H1 (cell line): ENCODE measurements at regions not wholly inside any gene's neighbourhood (a gene's known extent, or its start where the extent isn't known, plus 50 kb on each side); places are given as distances from the start of the nearest gene placed in this dataset.

ENCODE experiments used
- CTCF ChIA-PET: fragments of 300-600 bp; sonication (Branson Sonifier 250); formaldehyde crosslinking; loops from one replicate; lab custom pipeline; 2021; ENCODE audit not compliant: partially characterized antibody; lab: Charles Lee
- POLR2A ChIA-PET: fragments of 300-600 bp; sonication (Branson Sonifier 250); formaldehyde crosslinking; loops from one replicate; lab custom pipeline; 2021; ENCODE audit warnings: inconsistent platforms; ENCODE audit not compliant: partially characterized antibody; lab: Charles Lee
- DNase-seq, 2 experiments: peaks; one replicate each; pipeline versions ENCODE4 v3.0.0 to v3.0.0-alpha.2; 2010 to 2022; ENCODE audit warnings: low spot score in 2 of 2, low read depth in 1 of 2, mixed read lengths in 1 of 2
- FAIRE-seq: peaks from 2 replicates; lab custom pipeline; 2011; peaks lifted over from hg19 to GRCh38; lab: Jason Lieb, UNC
- H2AFZ ChIP-seq: 2 replicates; pipeline ENCODE4 v1.8.1; 2012; ENCODE audit warnings: low read length, inconsistent platforms
- H2AK5ac ChIP-seq: 2 replicates; pipeline ENCODE4 v1.6.1; 2013; ENCODE audit warnings: low read depth, low read length
- H2BK120ac ChIP-seq: replicated peaks from 2 replicates; pipeline ENCODE3; 2013; ENCODE audit warnings: low read depth, low read length, inconsistent platforms
- H2BK12ac ChIP-seq: 2 replicates; pipeline ENCODE4 v1.6.1; 2013; ENCODE audit warnings: low read depth, low read length
- H2BK15ac ChIP-seq: 2 replicates; pipeline ENCODE4 v1.6.1; 2013; ENCODE audit warnings: low read length
- H2BK20ac ChIP-seq: 2 replicates; pipeline ENCODE4 v1.6.1; 2013; ENCODE audit warnings: low read length
- H2BK5ac ChIP-seq: 2 replicates; pipeline ENCODE4 v1.6.1; 2013; ENCODE audit warnings: low read depth, low read length
- H3K14ac ChIP-seq: 2 replicates; pipeline ENCODE4 v1.6.1; 2013; ENCODE audit warnings: inconsistent platforms; ENCODE audit not compliant: insufficient read length
- H3K18ac ChIP-seq: 2 replicates; pipeline ENCODE4 v1.6.1; 2013; ENCODE audit warnings: low read length; ENCODE audit errors: extremely low read depth
- H3K23ac ChIP-seq: 2 replicates; pipeline ENCODE4 v1.6.1; 2013; ENCODE audit warnings: inconsistent platforms; ENCODE audit not compliant: insufficient read length
- H3K23me2 ChIP-seq: 2 replicates; pipeline ENCODE4 v1.6.1; 2013; ENCODE audit warnings: low read depth, low read length
- H3K27ac ChIP-seq: 2 replicates; pipeline ENCODE4 v1.6.1; 2011; ENCODE audit warnings: low read depth, low read length, inconsistent platforms
- H3K27me3 ChIP-seq, 4 experiments: replicated peaks in 1 of 4; 1 replicate in 1 of 4; 2 replicates in 3 of 4; pipeline versions ENCODE4 v1.6.1 to v1.8.1; 2011 to 2013; ENCODE audit warnings: low read length in 3 of 4, mild to moderate bottlenecking in 3 of 4, inconsistent platforms in 2 of 4, mixed read lengths in 2 of 4, moderate library complexity in 1 of 4; ENCODE audit not compliant: control insufficient read depth in 3 of 4, insufficient read depth in 3 of 4; ENCODE audit errors: extremely low read depth in 1 of 4
- H3K36me3 ChIP-seq, 4 experiments: 2 replicates each; pipeline versions ENCODE4 v1.6.1 to v1.8.1; 2011 to 2013; ENCODE audit warnings: mild to moderate bottlenecking in 4 of 4, low read length in 3 of 4, moderate library complexity in 2 of 4, control low read depth in 1 of 4, inconsistent platforms in 1 of 4; ENCODE audit not compliant: insufficient read depth in 4 of 4, control insufficient read depth in 2 of 4
- H3K4ac ChIP-seq: replicated peaks from 2 replicates; pipeline ENCODE3; 2013; ENCODE audit warnings: low read length, low read depth, mixed read lengths, inconsistent platforms; ENCODE audit not compliant: insufficient read length
- H3K4me1 ChIP-seq, 4 experiments: replicated peaks in 1 of 4; 1 replicate in 1 of 4; 2 replicates in 3 of 4; pipeline versions ENCODE4 v1.6.1 to v1.8.1; 2011 to 2013; ENCODE audit warnings: low read length in 3 of 4, inconsistent platforms in 2 of 4, mixed read lengths in 1 of 4; ENCODE audit not compliant: insufficient read depth in 4 of 4, control insufficient read depth in 3 of 4
- H3K4me2 ChIP-seq, 2 experiments: 2 replicates each; pipeline versions ENCODE4 v1.6.1 to v1.8.1; 2011 to 2013; ENCODE audit warnings: low read depth in 2 of 2, low read length in 2 of 2, control low read depth in 1 of 2, inconsistent platforms in 1 of 2, mild to moderate bottlenecking in 1 of 2; ENCODE audit not compliant: insufficient read depth in 1 of 2
- H3K4me3 ChIP-seq, 4 experiments: fragments of 200-600, 300-600 bp in 1 of 4; sonication (generic), shearing (Covaris generic), sonication (Bioruptor Twin) in 1 of 4; 2 replicates each; pipeline versions ENCODE4 v1.5.1 to v1.8.1; 2011 to 2016; ENCODE audit warnings: low read length in 4 of 4, low read depth in 3 of 4, control low read depth in 2 of 4, inconsistent platforms in 2 of 4, mild to moderate bottlenecking in 2 of 4, mixed read lengths in 1 of 4, moderate library complexity in 1 of 4; ENCODE audit not compliant: insufficient read depth in 2 of 4; ENCODE audit errors: extremely low read depth in 1 of 4
- H3K56ac ChIP-seq: replicated peaks from 2 replicates; pipeline ENCODE3; 2013; ENCODE audit warnings: low read depth, mild to moderate bottlenecking, mixed read lengths, low read length, inconsistent platforms; ENCODE audit not compliant: insufficient read length
- H3K79me1 ChIP-seq: 2 replicates; pipeline ENCODE4 v1.6.1; 2013; ENCODE audit warnings: low read depth, low read length, control low read depth
- H3K79me2 ChIP-seq, 2 experiments: 2 replicates each; pipeline versions ENCODE4 v1.6.1 to v1.8.1; 2012 to 2013; ENCODE audit warnings: low read length in 2 of 2, mild to moderate bottlenecking in 2 of 2, inconsistent platforms in 1 of 2; ENCODE audit not compliant: insufficient read depth in 2 of 2, control insufficient read depth in 1 of 2
- H3K9ac ChIP-seq, 4 experiments: replicated peaks in 1 of 4; 1 replicate in 1 of 4; 2 replicates in 3 of 4; pipeline versions ENCODE4 v1.6.1 to v1.8.1; 2011 to 2013; ENCODE audit warnings: low read depth in 3 of 4, low read length in 3 of 4, control low read depth in 2 of 4, mild to moderate bottlenecking in 2 of 4, moderate library complexity in 2 of 4, inconsistent platforms in 1 of 4; ENCODE audit errors: extremely low read depth in 1 of 4
- H3K9me3 ChIP-seq, 2 experiments: 2 replicates each; pipeline versions ENCODE4 v1.6.1 to v1.8.1; 2012 to 2013; ENCODE audit warnings: mild to moderate bottlenecking in 2 of 2, moderate library complexity in 2 of 2, control low read depth in 1 of 2, inconsistent platforms in 1 of 2, low read depth in 1 of 2, low read length in 1 of 2, mixed read lengths in 1 of 2; ENCODE audit not compliant: insufficient read depth in 2 of 2
- H4K20me1 ChIP-seq, 2 experiments: replicated peaks in 1 of 2; 2 replicates each; pipeline versions ENCODE3 to v1.8.1; 2011 to 2013; ENCODE audit warnings: inconsistent platforms in 2 of 2, low read length in 2 of 2, mild to moderate bottlenecking in 1 of 2; ENCODE audit not compliant: insufficient read depth in 2 of 2, control insufficient read depth in 1 of 2
- H4K5ac ChIP-seq: 2 replicates; pipeline ENCODE4 v1.6.1; 2013; ENCODE audit warnings: low read length, low read depth, mixed read lengths, inconsistent platforms; ENCODE audit not compliant: insufficient read length
- H4K8ac ChIP-seq: 2 replicates; pipeline ENCODE4 v1.8.0; 2013; ENCODE audit warnings: mild to moderate bottlenecking, moderate library complexity, low read length, inconsistent platforms; ENCODE audit not compliant: insufficient read depth; ENCODE audit errors: extremely low read depth
- H4K91ac ChIP-seq: replicated peaks from 2 replicates; pipeline ENCODE3; 2013; ENCODE audit warnings: low read length, mixed read lengths, inconsistent platforms; ENCODE audit not compliant: insufficient read length
- ATF3 ChIP-seq: IDR thresholded peaks from 2 replicates; pipeline ENCODE4 v1.6.1; 2011; ENCODE audit warnings: low read depth, mild to moderate bottlenecking, low read length; ENCODE audit not compliant: insufficient read depth
- CHD2 ChIP-seq: IDR thresholded peaks from 2 replicates; pipeline ENCODE4 v1.6.1; 2012; ENCODE audit warnings: low read length, improper control_type of control experiment
- KDM1A ChIP-seq: fragments of 200-600, 300-600 bp; sonication (generic); IDR thresholded peaks from 2 replicates; pipeline ENCODE4 v1.7.1; 2016; ENCODE audit warnings: mild to moderate bottlenecking, low read length, borderline replicate concordance
- KDM4A ChIP-seq: IDR thresholded peaks from one replicate; pipeline ENCODE4 v1.7.1; 2012; ENCODE audit warnings: low read depth, mild to moderate bottlenecking, moderate library complexity, low read length, inconsistent platforms; ENCODE audit not compliant: severe bottlenecking
- MAFK ChIP-seq: IDR thresholded peaks from 2 replicates; pipeline ENCODE4 v1.6.1; 2012; ENCODE audit warnings: low read depth, mild to moderate bottlenecking, improper control_type of control experiment, low read length
- MAX ChIP-seq: IDR thresholded peaks from 2 replicates; pipeline ENCODE4 v1.6.1; 2012; ENCODE audit warnings: inconsistent platforms
- NRF1 ChIP-seq: IDR thresholded peaks from 2 replicates; pipeline ENCODE4 v1.6.1; 2011; ENCODE audit warnings: mild to moderate bottlenecking, low read depth, low read length, improper control_type of control experiment
- POLR2A ChIP-seq, 2 experiments: IDR thresholded peaks; 1 replicate in 1 of 2; 2 replicates in 1 of 2; pipeline ENCODE4 v1.6.1; 2011; ENCODE audit warnings: low read depth in 2 of 2, low read length in 2 of 2, mild to moderate bottlenecking in 2 of 2; ENCODE audit errors: control extremely low read depth in 1 of 2
- POU5F1 ChIP-seq: IDR thresholded peaks from 2 replicates; pipeline ENCODE4 v1.6.1; 2011; ENCODE audit warnings: low read depth, mild to moderate bottlenecking, low read length, moderate library complexity
- RAD21 ChIP-seq, 2 experiments: IDR thresholded peaks in 1 of 2; conservative IDR thresholded peaks in 1 of 2; 2 replicates each; pipeline ENCODE4 v1.6.1; 2011; ENCODE audit warnings: low read depth in 2 of 2, low read length in 2 of 2, improper control_type of control experiment in 1 of 2, inconsistent platforms in 1 of 2, mild to moderate bottlenecking in 1 of 2, moderate library complexity in 1 of 2
- SIX5 ChIP-seq: IDR thresholded peaks from 2 replicates; pipeline ENCODE4 v1.6.1; 2011; ENCODE audit warnings: mild to moderate bottlenecking, low read depth, low read length
- SP2 ChIP-seq: IDR thresholded peaks from 2 replicates; pipeline ENCODE4 v1.6.1; 2012; ENCODE audit warnings: mild to moderate bottlenecking, low read length, inconsistent platforms
- TBP ChIP-seq: IDR thresholded peaks from 2 replicates; pipeline ENCODE4 v1.6.1; 2011; ENCODE audit warnings: low read depth, low read length, improper control_type of control experiment
- WGBS, 2 experiments: shearing (Covaris generic) in 1 of 2; methylation state at CpG; one replicate each; pipeline versions ENCODE4 v1.1.6 to v1.1.7; 2013 to 2015; ENCODE audit warnings: low lambda C conversion rate in 2 of 2, mixed read lengths in 2 of 2, inconsistent platforms in 1 of 2, low coverage in 1 of 2, missing lambda C conversion rate in 1 of 2; ENCODE audit not compliant: insufficient replicate concordance in 2 of 2, insufficient coverage in 1 of 2, insufficient read length in 1 of 2; ENCODE audit errors: extremely low coverage in 1 of 2, missing lambda C conversion rate in 1 of 2; 5-methylcytosine and 5-hydroxymethylcytosine counted together

- no peak overlapping the region for H2AK5ac ChIP-seq
- TF ChIP-seq CHD2 (no peak), SP2 (no peak), POU5F1 (no peak), RAD21 (IDR thresholded peaks at IDR 0.05 in 1 of 2, conservative IDR thresholded peaks at IDR 0.05 in 1 of 2; ENCODE audit: low read depth in 2 of 2, low read length in 2 of 2) (no peak), NRF1 (no peak), ATF3 (no peak), SIX5 (no peak), KDM1A (no peak), MAFK (no peak), KDM4A (no peak), MAX (no peak), TBP (no peak), POLR2A (IDR thresholded peaks at IDR 0.05; ENCODE audit: control extremely low read depth in 1 of 2, low read depth in 2 of 2, low read length in 2 of 2) (no peak)
Measured at GRCh38 chr10:28248092-28248491, 54.8 kb downstream of the MPP7 start.

More at GRCh38 chr10:28248092-28248491, 54.8 kb downstream of the MPP7 start:
- WGBS, 2 experiments, result 85% methylated on average over 8 of the region's 8 CpGs; no CpG with 5 or more reads in 1 of the 2 experiments
- Histone ChIP-seq H3K56ac (no peak overlapping the region), H4K5ac (no peak overlapping the region), H3K18ac (no peak overlapping the region), H3K23ac (no peak overlapping the region), H3K27me3 (no peaks in the 10 kb centered on the region), H4K91ac (no peak overlapping the region), H3K4me2 (no peak overlapping the region), H3K9me3 (no peaks in the 10 kb centered on the region), H3K36me3 (no peaks in the 10 kb centered on the region), H3K79me2 (no peaks in the 10 kb centered on the region), H2BK20ac (no peak overlapping the region), H3K4ac (no peak overlapping the region), H2BK12ac (no peak overlapping the region), H2AFZ (no peak overlapping the region), H4K20me1 (no peaks in the 10 kb centered on the region), H2BK5ac (no peak overlapping the region), H2BK120ac (no peak overlapping the region), H3K9ac (no peak overlapping the region), H4K8ac (no peak overlapping the region), H3K14ac (no peak overlapping the region), H2BK15ac (no peak overlapping the region), H3K4me1 (no peaks in the 10 kb centered on the region), H3K23me2 (no peaks in the 10 kb centered on the region), H3K4me3 (no peak overlapping the region), H3K27ac (no peak overlapping the region), H3K79me1 (no peaks in the 10 kb centered on the region)
- ChIA-PET CTCF (interaction anchor here (10.2 kb wide), 1 partner anchor 135 kb away, joined by 88 read pairs; no protein-coding TSS in a partner anchor), POLR2A (no interaction called here)
- no peak for FAIRE-seq
- DNase-seq, result no peak
